Esophagus muscularis mucosa (tissue), 4 donors: ENCODE measurements at regions not wholly inside any gene's neighbourhood (a gene's known extent, or its start where the extent isn't known, plus 50 kb on each side); places are given as distances from the start of the nearest gene placed in this dataset.
"Not testable (repeated sequence)": the region's sequence is repeated elsewhere in the genome, so short reads cannot be mapped to it uniquely, and the experiment has no call there.

Experiments
- DNase-seq: peaks from one replicate; pipeline ENCODE4 v3.0.0-alpha.2; 2017; ENCODE audit errors: extremely low spot score
- H3K27ac ChIP-seq, 4 donors: fragments of 200-600 bp; sonication (generic); replicated peaks in 1 of 4; 1 replicate in 3 of 4; 2 replicates in 1 of 4; pipeline ENCODE4 v1.5.1; 2016 to 2019; ENCODE audit warnings: mild to moderate bottlenecking in 1 of 4
- H3K27me3 ChIP-seq, 4 donors: fragments of 200-600 bp; sonication (generic); one replicate each; pipeline versions ENCODE4 v1.5.1 to v1.6.0; 2016 to 2019
- H3K36me3 ChIP-seq, 4 donors: fragments of 200-600 bp; sonication (generic); one replicate each; pipeline ENCODE4 v1.5.1; 2016 to 2019
- H3K4me1 ChIP-seq, 4 donors: fragments of 200-600 bp; sonication (generic); one replicate each; pipeline ENCODE4 v1.5.1; 2016 to 2019
- H3K4me3 ChIP-seq, 4 donors: fragments of 200-600 bp; sonication (generic); 1 replicate in 2 of 4; 2 replicates in 2 of 4; pipeline ENCODE4 v1.5.1; 2016 to 2019; ENCODE audit warnings: mild to moderate bottlenecking in 4 of 4, moderate library complexity in 1 of 4
- H3K9me3 ChIP-seq, 4 donors: fragments of 200-600 bp; sonication (generic); 1 replicate in 3 of 4; 2 replicates in 1 of 4; pipeline ENCODE4 v1.5.1; 2016 to 2019
- WGBS: methylation state at CpG from one replicate; pipeline ENCODE4 v1.1.5; 2018; 5-methylcytosine and 5-hydroxymethylcytosine counted together
- intact Hi-C: fragments of 100-400 bp; cut with DNase I; formaldehyde crosslinking; loops from one replicate; pipeline ENCODE4 v1.15.1; 2023

GRCh38 chr16:16448423-16448822 is 69.5 kb downstream of the NPIPA7 start:
- H3K4me3 ChIP-seq, H3K9me3 ChIP-seq, DNase-seq, intact Hi-C loops, H3K27ac ChIP-seq, H3K27me3 ChIP-seq, H3K4me1 ChIP-seq, H3K36me3 ChIP-seq: not testable (repeated sequence)
- no CpG with 5 or more reads among the region's 6 CpGs for WGBS

GRCh38 chr16:16449712-16450237 is 70.8 kb downstream of the NPIPA7 start:
- H3K4me1 ChIP-seq, H3K27me3 ChIP-seq, H3K9me3 ChIP-seq, H3K4me3 ChIP-seq, intact Hi-C loops, H3K27ac ChIP-seq, H3K36me3 ChIP-seq: not testable (repeated sequence)
- DNase-seq = peak; percentile 14
- 68% methylated on average over 3 of the region's 4 CpGs for WGBS

- H3K36me3 ChIP-seq, H3K9me3 ChIP-seq, H3K4me3 ChIP-seq, DNase-seq, H3K27ac ChIP-seq, H3K27me3 ChIP-seq, intact Hi-C loops, H3K4me1 ChIP-seq: not testable (repeated sequence)
- 0% methylated on average over 1 of the region's 10 CpGs for WGBS
These were observed 72.9 kb downstream of the NPIPA7 start for GRCh38 chr16:16451721-16452410.

GRCh38 chr16:16458579-16458978 is 79.6 kb downstream of the NPIPA7 start:
- H3K27me3 ChIP-seq, H3K4me1 ChIP-seq, H3K9me3 ChIP-seq, DNase-seq, H3K36me3 ChIP-seq, H3K4me3 ChIP-seq, H3K27ac ChIP-seq, intact Hi-C loops: not testable (repeated sequence)
- WGBS = no CpG with 5 or more reads among the region's 5 CpGs

GRCh38 chr16:16463792-16464191 is 84.9 kb downstream of the NPIPA7 start:
- H3K4me3 ChIP-seq, intact Hi-C loops, DNase-seq, H3K4me1 ChIP-seq, H3K27me3 ChIP-seq, H3K27ac ChIP-seq, H3K36me3 ChIP-seq, H3K9me3 ChIP-seq: not testable (repeated sequence)
- no CpG with 5 or more reads among the region's 6 CpGs for WGBS

GRCh38 chr16:16488919-16489318 is 110.0 kb downstream of the NPIPA7 start:
- H3K27me3 ChIP-seq, intact Hi-C loops, H3K4me1 ChIP-seq, H3K36me3 ChIP-seq, H3K9me3 ChIP-seq, H3K4me3 ChIP-seq, DNase-seq, H3K27ac ChIP-seq: not testable (repeated sequence)
- 96% methylated on average over 4 of the region's 4 CpGs for WGBS

- DNase-seq, intact Hi-C loops, H3K9me3 ChIP-seq, H3K27ac ChIP-seq, H3K36me3 ChIP-seq, H3K4me3 ChIP-seq, H3K27me3 ChIP-seq, H3K4me1 ChIP-seq: not testable (repeated sequence)
- WGBS = no CpG with 5 or more reads among the region's 15 CpGs
These were observed 110.5 kb downstream of the NPIPA7 start for GRCh38 chr16:16489466-16489865.

- H3K36me3 ChIP-seq, intact Hi-C loops, DNase-seq, H3K27me3 ChIP-seq, H3K4me3 ChIP-seq, H3K4me1 ChIP-seq, H3K9me3 ChIP-seq, H3K27ac ChIP-seq: not testable (repeated sequence)
- WGBS = no CpG with 5 or more reads among the region's 8 CpGs
These were observed 115.2 kb downstream of the NPIPA7 start for GRCh38 chr16:16494114-16494513.

- intact Hi-C loops, H3K27me3 ChIP-seq, H3K4me3 ChIP-seq, DNase-seq, H3K4me1 ChIP-seq, H3K9me3 ChIP-seq, H3K36me3 ChIP-seq, H3K27ac ChIP-seq: not testable (repeated sequence)
- whole genome bisulfite sequencing = no CpG with 5 or more reads among the region's 11 CpGs
These were observed 116.1 kb downstream of the NPIPA7 start for GRCh38 chr16:16494998-16495397.

- H3K9me3 ChIP-seq, H3K27me3 ChIP-seq, H3K4me1 ChIP-seq, H3K27ac ChIP-seq, intact Hi-C loops, DNase-seq, H3K36me3 ChIP-seq, H3K4me3 ChIP-seq: not testable (repeated sequence)
- WGBS = no CpG with 5 or more reads among the region's 8 CpGs
These were observed 120.9 kb downstream of the NPIPA7 start for GRCh38 chr16:16499875-16500274.

GRCh38 chr16:16507041-16507440 is 128.1 kb downstream of the NPIPA7 start:
- H3K36me3 ChIP-seq, H3K27me3 ChIP-seq, H3K4me3 ChIP-seq, H3K4me1 ChIP-seq, H3K27ac ChIP-seq, intact Hi-C loops, H3K9me3 ChIP-seq, DNase-seq: not testable (repeated sequence)
- WGBS = no CpG with 5 or more reads among the region's 1 CpG

- H3K27ac ChIP-seq, H3K36me3 ChIP-seq, H3K27me3 ChIP-seq, DNase-seq, H3K4me3 ChIP-seq, H3K9me3 ChIP-seq, intact Hi-C loops, H3K4me1 ChIP-seq: not testable (repeated sequence)
- WGBS = no CpG with 5 or more reads among the region's 2 CpGs
These were observed 129.4 kb downstream of the NPIPA7 start for GRCh38 chr16:16508344-16508743.

- H3K4me1 ChIP-seq, H3K36me3 ChIP-seq, H3K27ac ChIP-seq, DNase-seq, H3K9me3 ChIP-seq, intact Hi-C loops, H3K27me3 ChIP-seq, H3K4me3 ChIP-seq: not testable (repeated sequence)
These were observed 140.5 kb downstream of the NPIPA7 start for GRCh38 chr16:16519395-16519794.
